Stimulated activated CD4-positive, alpha-beta T cell treated with anti-CD3 and anti-CD28 coated beads, Interleukin-12 subunit alpha, Interleukin-12 subunit beta, amount 100 ng/mL, for 4 hours (primary cell): ENCODE measurements at regions not wholly inside any gene's neighbourhood (a gene's known extent, or its start where the extent isn't known, plus 50 kb on each side); places are given as distances from the start of the nearest gene placed in this dataset.

ENCODE experiments used
- DNase-seq: peaks from one replicate; pipeline ENCODE4 v3.0.0-alpha.2; 2020

GRCh38 chr4:146998157-146998556 lies 52.5 kb upstream of the TTC29 start:
- DNase-seq = no peak

DNA sequence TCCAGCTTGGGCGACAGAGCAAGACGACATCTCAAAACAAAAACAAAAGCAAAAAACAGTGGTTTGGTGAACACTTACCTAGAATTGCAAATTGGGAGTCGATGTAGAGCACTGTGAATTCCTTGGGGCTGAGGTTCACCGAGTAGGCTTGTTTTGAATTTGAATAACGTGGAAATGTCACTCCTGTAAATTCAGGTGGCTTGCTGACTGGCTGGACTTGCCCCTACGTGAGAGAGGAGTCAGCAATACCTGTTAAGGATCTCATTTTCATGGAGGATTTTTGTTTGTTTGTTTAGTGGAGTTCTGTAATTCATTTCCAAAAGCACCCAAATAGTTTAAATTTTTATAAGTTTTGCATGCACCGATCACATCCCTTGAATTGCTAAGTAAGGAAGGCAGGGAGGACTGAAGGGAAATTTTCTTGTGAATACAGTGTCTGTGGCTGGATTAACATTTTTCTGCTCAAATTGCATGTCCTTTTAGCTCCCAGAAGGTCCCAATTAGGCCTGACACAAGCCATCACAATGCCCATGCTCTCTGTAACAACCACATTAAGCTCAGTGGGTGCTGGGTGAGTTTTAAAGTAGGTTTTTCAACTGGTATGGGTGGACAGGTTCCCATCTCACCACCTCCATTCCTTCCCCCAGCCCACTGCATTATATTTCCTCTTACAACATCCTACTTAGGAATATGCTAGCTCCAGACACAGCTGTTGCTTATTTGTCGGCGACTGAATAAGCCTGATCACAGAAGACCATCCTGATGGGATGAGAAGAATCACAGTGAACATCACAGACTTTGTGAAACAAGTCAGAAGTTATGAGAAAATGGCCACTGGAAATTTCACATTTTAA lies 58.5 kb upstream of the TTC29 start:
- DNase-seq = no peak

DNA sequence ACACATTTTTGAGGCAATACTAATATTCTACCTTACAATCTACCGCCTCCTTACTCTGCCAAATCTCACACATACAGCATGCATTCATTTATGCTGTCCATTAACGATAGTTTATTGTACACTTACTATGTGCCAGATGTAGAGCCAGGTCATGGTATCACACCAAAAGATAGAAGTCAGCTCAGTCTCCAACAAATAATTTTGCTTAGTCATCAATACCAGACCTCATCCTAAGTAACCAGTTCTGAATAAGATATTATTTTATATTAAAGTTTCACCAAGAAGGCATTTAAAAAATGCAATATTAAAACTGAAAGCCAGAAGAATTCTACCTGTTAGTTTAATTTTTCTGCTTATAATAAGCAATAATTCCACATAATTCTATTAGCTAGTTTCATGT lies 60.6 kb upstream of the TTC29 start:
- DNase-seq = no peak

GRCh38 chr4:147009875-147010274 lies 64.2 kb upstream of the TTC29 start:
- DNase-seq = no peak

DNA sequence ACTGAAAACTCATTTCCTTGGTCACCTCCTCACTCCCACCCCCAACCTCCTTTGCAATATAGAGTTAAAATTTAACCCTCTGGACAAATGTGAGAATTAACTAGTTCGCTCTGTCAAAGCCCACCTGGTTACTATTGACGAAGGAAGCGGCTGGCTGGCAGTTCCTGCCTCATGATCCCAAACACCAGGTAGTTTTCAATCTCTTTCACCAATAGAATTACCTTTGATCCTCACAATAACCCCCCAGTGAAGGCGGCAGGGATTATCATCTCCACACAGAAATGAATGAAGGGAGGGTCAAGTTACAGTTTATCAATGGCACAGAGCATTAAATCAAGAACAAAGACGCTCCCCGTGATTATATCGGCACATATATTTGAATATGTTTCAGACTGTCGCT lies 65.7 kb upstream of the TTC29 start:
- no peak for DNase-seq

DNA sequence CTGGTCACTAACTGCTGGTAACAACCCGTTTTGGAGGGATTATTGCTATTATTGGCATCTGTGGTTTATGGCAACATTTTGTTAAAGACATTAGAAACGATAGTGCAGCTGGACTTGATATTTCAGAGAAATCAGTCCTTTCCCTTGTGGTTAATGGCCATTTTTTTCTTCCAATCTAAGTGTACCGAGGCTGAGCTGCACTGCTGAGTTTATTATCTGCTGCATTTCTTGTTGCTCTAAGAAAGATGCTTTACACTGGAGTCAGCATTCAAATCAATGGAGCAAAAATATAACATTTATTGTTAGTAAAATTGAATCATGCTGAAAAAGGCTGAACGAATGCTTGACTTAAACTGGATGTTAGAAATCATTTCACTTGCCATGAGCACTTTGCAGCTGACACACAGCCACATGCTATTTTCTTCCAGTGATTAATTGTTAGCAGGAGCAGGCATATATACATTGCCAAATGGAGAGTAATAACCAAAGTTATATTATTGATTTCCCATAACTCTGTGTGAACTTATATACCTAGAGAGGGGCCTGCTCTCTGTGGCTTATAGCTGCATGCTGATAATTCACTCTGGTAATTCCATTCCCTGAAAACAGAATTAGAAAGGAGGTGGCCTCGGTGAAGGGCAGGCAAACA lies 66.5 kb upstream of the TTC29 start:
- DNase-seq = no peak

GRCh38 chr4:147014946-147015345 lies 69.3 kb upstream of the TTC29 start:
- no peak for DNase-seq

- DNase-seq = no peak
These were observed 69.8 kb upstream of the TTC29 start for GRCh38 chr4:147015491-147015890.

DNA sequence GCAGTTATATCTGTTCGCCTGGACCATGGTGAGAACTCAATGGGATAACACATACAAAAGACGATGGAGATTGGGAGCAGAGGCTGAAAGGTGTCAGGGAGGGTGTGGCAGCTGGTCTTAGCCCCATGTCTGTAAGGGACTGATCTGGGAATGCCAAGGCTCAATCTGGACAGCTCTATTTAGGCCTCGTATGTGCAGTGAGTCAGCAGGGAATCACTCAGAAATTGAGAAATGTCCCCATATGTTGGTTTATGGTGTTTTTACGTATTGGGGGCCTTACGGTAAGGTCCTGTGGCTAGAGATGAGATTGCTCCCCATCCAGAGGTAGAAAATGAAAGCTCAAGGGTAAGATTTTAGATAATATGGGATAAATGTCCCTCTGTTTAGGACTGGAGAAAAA lies 71.4 kb upstream of the TTC29 start:
- DNase-seq = no peak

- DNase-seq = peak; percentile 36
These were observed 73.4 kb upstream of the TTC29 start for GRCh38 chr4:147019091-147019490.

DNA sequence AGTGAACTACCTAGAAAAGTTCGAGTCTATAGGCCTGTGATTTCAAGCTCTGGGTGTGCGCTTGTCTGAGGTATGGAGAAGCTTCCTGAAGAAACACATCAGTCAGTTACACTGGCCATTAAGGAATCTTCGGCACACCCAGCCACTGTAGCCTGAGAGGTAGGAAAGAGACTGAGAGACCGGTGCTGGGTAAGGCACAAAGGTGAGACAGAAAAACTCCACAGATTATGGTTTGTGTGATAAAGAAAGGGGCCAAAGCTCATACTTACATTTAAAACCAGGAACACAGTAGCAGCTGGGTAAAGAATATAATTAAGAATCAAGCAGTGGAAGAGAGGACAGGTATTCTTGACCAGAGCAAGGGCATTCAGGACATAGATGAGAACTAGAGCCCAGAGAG lies 74.8 kb upstream of the TTC29 start:
- DNase-seq = no peak

- no peak for DNase-seq
These were observed 79.4 kb upstream of the TTC29 start for GRCh38 chr4:147025042-147025441.

DNA sequence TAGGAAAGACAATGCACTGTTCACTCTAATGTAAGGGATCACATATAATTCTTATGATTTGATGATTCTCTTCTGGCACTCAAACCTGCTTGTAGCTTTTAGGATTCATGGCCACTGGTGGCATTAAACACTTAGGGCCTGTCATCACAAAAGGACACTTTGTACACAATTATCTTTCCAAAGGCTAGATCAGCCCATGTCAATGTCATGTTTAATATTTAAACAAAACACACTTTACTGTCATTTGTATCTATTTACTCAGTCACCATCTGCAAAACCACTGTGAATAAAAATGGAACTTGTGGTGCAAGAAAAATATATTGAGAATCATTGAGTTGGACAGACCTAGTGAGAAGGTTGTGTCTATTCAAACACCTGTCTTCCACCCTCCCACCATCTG lies 83.6 kb upstream of the TTC29 start:
- no peak for DNase-seq

GRCh38 chr4:147034372-147034771 lies 88.7 kb upstream of the TTC29 start:
- no peak for DNase-seq

GRCh38 chr4:147037069-147037468 lies 91.4 kb upstream of the TTC29 start:
- DNase-seq = no peak

DNA sequence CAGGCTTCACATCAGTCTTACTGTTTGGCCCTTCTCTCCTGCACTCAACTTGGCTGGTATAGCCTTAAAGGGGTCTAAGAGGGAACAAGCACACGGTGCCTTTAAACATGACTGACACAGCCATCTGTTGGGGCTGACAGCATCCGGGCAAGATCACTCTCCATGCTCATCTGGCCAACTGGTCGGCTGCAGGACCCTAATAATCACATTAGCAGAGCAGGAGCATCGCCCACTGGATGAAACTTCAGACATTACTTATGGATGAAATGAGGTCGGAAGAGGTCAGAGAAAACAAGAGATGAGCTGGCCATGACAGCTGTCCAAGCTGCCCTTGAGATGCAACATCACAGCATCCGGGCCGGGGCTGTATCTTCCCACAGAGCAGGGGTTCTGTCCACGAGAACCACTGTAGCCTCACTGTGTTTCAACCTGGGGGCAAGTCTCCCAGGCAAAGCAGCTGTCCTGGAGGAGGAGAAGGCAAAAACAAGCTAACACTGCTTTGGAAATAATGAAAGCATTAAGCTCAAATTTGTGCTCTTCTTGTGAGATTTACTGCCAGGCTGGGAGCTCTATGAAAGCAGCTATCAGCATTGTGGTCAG lies 94.4 kb upstream of the TTC29 start:
- DNase-seq = no peak

GRCh38 chr4:147040874-147041273 lies 95.2 kb upstream of the TTC29 start:
- no peak for DNase-seq

DNA sequence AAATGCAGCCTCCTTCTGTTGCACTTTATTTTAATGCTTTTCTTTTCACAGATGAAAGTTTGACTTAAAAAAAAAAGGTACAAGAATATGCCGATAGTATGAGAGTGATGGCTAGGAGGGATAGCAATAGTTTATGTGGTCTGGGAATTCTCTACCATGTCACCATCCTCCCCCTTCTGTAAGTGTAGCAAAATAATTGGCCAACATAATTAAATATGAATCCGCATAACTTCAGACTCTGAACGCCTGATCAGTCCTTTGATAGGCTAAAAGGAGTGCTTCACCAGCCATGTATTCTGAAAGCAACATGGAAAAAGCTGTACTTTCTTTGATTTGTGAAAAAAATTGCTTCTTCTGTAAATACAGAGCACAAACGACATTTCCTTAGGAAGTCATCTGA lies 95.7 kb upstream of the TTC29 start:
- no peak for DNase-seq

DNA sequence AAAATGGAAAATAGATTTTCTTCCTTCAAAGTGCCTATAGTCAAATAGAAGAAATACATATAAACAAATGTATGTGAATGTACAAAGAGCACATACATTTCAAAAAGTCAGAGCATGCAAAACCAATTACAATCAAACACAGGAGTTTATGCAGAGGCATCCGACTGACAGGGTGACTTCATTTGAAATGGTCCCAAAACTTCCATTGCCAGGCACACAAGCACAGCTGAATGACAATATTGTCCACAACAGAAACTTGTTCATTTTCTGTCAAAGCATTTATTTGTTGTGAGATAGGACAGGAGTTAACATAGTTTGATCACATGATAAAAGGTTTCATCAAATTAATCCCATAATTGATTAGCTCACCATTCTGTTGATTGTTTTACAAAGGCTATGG lies 96.4 kb upstream of the TTC29 start:
- DNase-seq = no peak

GRCh38 chr4:147044241-147044640 lies 98.6 kb upstream of the TTC29 start:
- DNase-seq = no peak

GRCh38 chr4:147049946-147050345 lies 104.3 kb upstream of the TTC29 start:
- no peak for DNase-seq

- DNase-seq = no peak
These were observed 104.7 kb upstream of the TTC29 start for GRCh38 chr4:147050356-147050765.

GRCh38 chr4:147052361-147052760 lies 106.7 kb upstream of the TTC29 start:
- no peak for DNase-seq

- no peak for DNase-seq
These were observed 108.7 kb upstream of the TTC29 start for GRCh38 chr4:147054228-147054872.
